ENCODE measurements at regions not wholly inside any gene's neighbourhood (a gene's known extent, or its start where the extent isn't known, plus 50 kb on each side); places are given as distances from the start of the nearest gene placed in this dataset.
"Not testable (repeated sequence)": the region's sequence is repeated elsewhere in the genome, so short reads cannot be mapped to it uniquely, and the experiment has no call there.

DNA sequence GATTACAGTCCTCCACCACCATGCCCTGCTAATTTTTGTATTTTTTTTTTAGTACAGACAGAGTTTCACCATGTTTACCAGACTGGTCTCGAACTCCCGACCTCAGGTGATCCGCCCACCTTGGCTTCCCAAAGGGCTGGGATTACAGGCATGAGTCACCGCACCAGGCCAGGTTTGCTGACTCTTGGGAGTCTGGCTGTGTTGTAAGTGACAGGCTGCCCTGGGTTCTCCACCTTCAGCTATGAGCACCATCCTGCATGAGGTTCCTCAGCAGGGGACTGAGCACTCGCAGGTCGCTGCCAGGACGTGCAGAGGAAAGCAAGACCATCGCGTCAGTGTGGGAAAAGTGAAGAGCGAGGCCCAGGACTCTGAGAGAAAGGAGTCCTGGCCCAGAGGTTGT is 112.6 kb upstream of the NDUFV2 start:
- H2AFZ ChIP-seq (ENCODE audit: low read depth, low read length) = no peak overlapping the region
- no peaks in the 10 kb centered on the region for H3K79me2 ChIP-seq (ENCODE audit: insufficient read depth, low read length)
- no peak for DNase-seq
- H3K9ac ChIP-seq (ENCODE audit: low read depth, low read length) = no peak overlapping the region
- no peak for ATAC-seq (ENCODE audit: insufficient read depth, low read depth)
- H3K36me3 ChIP-seq (ENCODE audit: insufficient read depth, low read length) = no peaks in the 10 kb centered on the region
- no peak overlapping the region for H3K4me3 ChIP-seq (ENCODE audit: low read depth in 1 of 2, low read length in 2 of 2)
- no peak overlapping the region for H3K4me2 ChIP-seq (ENCODE audit: insufficient read depth, low read length)
- TF ChIP-seq EZH2 (IDR thresholded peaks at IDR 0.05; ENCODE audit: borderline replicate concordance, low read depth, low read length, severe bottlenecking) = no peak
- TF ChIP-seq, protein P1, sequence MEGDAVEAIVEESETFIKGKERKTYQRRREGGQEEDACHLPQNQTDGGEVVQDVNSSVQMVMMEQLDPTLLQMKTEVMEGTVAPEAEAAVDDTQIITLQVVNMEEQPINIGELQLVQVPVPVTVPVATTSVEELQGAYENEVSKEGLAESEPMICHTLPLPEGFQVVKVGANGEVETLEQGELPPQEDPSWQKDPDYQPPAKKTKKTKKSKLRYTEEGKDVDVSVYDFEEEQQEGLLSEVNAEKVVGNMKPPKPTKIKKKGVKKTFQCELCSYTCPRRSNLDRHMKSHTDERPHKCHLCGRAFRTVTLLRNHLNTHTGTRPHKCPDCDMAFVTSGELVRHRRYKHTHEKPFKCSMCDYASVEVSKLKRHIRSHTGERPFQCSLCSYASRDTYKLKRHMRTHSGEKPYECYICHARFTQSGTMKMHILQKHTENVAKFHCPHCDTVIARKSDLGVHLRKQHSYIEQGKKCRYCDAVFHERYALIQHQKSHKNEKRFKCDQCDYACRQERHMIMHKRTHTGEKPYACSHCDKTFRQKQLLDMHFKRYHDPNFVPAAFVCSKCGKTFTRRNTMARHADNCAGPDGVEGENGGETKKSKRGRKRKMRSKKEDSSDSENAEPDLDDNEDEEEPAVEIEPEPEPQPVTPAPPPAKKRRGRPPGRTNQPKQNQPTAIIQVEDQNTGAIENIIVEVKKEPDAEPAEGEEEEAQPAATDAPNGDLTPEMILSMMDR (IDR thresholded peaks at IDR 0.05; ENCODE audit: borderline replicate concordance, extremely low read depth, low read length, poor library complexity, severe bottlenecking) = no peak
- no peaks in the 10 kb centered on the region for H3K9me3 ChIP-seq (ENCODE audit: insufficient read depth, low read length, severe bottlenecking)
- no peak overlapping the region for H3K27ac ChIP-seq (ENCODE audit: low read length)
- H3K4me1 ChIP-seq (ENCODE audit: insufficient read depth, low read length) = no peaks in the 10 kb centered on the region
- H3K27me3 ChIP-seq (ENCODE audit: insufficient read depth, low read length, poor library complexity) = no peaks in the 10 kb centered on the region
- H4K20me1 ChIP-seq (ENCODE audit: insufficient read depth, low read length) = no peaks in the 10 kb centered on the region

DNA sequence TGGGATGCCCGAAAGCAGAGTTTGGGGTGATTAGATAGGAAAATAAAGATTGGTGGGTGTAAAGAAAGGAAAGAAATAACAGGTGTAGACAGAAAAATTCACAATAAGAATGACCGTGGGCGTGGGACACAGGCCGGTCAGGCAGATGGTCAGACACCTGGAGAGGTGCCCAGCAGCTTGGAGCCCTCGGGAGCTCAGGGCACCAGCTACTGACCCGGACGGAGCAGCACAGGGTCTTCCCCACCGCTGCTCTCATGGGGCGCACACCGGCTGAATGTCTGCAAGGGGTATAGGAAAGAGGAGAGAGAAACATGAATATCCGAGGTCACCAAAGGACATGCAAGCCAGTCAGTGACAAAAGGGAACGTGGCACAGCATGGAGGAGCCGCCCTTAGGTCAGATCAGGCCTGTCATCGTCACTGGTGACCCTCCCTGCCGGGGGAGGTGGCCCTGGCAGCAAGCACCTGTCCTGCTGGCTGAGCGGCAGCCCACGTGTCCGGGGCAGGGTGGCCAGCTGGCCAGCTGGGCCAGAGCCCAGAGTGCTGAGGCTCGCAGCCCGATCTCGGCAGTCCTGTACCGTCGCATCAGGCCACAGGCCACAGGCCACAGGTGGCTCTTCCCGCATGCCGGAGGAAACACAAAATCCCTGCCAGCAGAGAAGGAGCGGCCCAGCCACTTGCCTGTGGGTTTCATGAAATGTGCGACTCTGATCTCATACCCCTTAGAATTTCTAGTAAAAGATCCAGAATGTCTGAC is 112.0 kb upstream of the NDUFV2 start:
- Histone ChIP-seq H2AFZ (ENCODE audit: low read depth, low read length) (no peak overlapping the region), H4K20me1 (ENCODE audit: insufficient read depth, low read length) (no peaks in the 10 kb centered on the region), H3K4me1 (ENCODE audit: insufficient read depth, low read length) (no peaks in the 10 kb centered on the region), H3K79me2 (ENCODE audit: insufficient read depth, low read length) (no peaks in the 10 kb centered on the region), H3K36me3 (ENCODE audit: insufficient read depth, low read length) (no peaks in the 10 kb centered on the region), H3K27ac (ENCODE audit: low read length) (no peak overlapping the region), H3K9me3 (ENCODE audit: insufficient read depth, low read length, severe bottlenecking) (no peaks in the 10 kb centered on the region), H3K9ac (ENCODE audit: low read depth, low read length) (no peak overlapping the region), H3K4me3 (ENCODE audit: low read depth in 1 of 2, low read length in 2 of 2) (no peak overlapping the region), H3K4me2 (ENCODE audit: insufficient read depth, low read length) (no peak overlapping the region), H3K27me3 (ENCODE audit: insufficient read depth, low read length, poor library complexity) (no peaks in the 10 kb centered on the region)
- ATAC-seq (ENCODE audit: insufficient read depth, low read depth) = no peak
- no peak for TF ChIP-seq EZH2 (IDR thresholded peaks at IDR 0.05; ENCODE audit: borderline replicate concordance, low read depth, low read length, severe bottlenecking)
- TF ChIP-seq, protein P1 (IDR thresholded peaks at IDR 0.05; ENCODE audit: borderline replicate concordance, extremely low read depth, low read length, poor library complexity, severe bottlenecking) = no peak
- DNase-seq = no peak

DNA sequence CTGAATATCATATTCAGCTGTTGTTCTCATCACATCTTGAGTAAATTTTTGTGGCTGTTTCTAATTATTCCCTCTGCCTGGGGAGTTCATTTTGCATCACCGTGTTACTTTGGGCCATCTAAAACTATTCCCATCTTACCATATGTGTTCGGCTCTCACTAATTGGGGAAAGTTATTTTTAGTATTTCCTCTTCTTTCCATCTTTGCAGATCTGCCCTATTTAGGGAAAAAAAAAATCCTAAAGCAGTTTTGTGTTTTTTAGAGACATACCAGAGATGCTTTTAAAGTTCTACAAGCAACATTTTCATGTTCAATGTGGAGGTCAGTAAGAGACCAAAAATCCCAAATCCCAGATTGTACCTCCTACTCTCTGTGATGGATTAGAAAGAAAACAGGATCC is 111.3 kb upstream of the NDUFV2 start:
- Histone ChIP-seq H3K4me1 (ENCODE audit: insufficient read depth, low read length) (no peaks in the 10 kb centered on the region), H3K4me3 (ENCODE audit: low read depth in 1 of 2, low read length in 2 of 2) (no peak overlapping the region), H2AFZ (ENCODE audit: low read depth, low read length) (no peak overlapping the region), H3K9me3 (ENCODE audit: insufficient read depth, low read length, severe bottlenecking) (no peaks in the 10 kb centered on the region), H3K27me3 (ENCODE audit: insufficient read depth, low read length, poor library complexity) (no peaks in the 10 kb centered on the region), H3K79me2 (ENCODE audit: insufficient read depth, low read length) (no peaks in the 10 kb centered on the region), H3K4me2 (ENCODE audit: insufficient read depth, low read length) (no peak overlapping the region), H3K36me3 (ENCODE audit: insufficient read depth, low read length) (no peaks in the 10 kb centered on the region), H3K9ac (ENCODE audit: low read depth, low read length) (no peak overlapping the region), H4K20me1 (ENCODE audit: insufficient read depth, low read length) (no peaks in the 10 kb centered on the region), H3K27ac (ENCODE audit: low read length) (no peak overlapping the region)
- DNase-seq (no peak), ATAC-seq (ENCODE audit: insufficient read depth, low read depth) (no peak)
- TF ChIP-seq, protein P1 (IDR thresholded peaks at IDR 0.05; ENCODE audit: borderline replicate concordance, extremely low read depth, low read length, poor library complexity, severe bottlenecking) = no peak
- no peak for TF ChIP-seq EZH2 (IDR thresholded peaks at IDR 0.05; ENCODE audit: borderline replicate concordance, low read depth, low read length, severe bottlenecking)

GRCh38 chr18:8992500-8992899 is 110.0 kb upstream of the NDUFV2 start:
- not testable (repeated sequence) for H3K27me3 ChIP-seq (ENCODE audit: insufficient read depth, low read length, poor library complexity); H3K9me3 ChIP-seq (ENCODE audit: insufficient read depth, low read length, severe bottlenecking); H3K4me3 ChIP-seq (ENCODE audit: low read depth in 1 of 2, low read length in 2 of 2); H3K79me2 ChIP-seq (ENCODE audit: insufficient read depth, low read length); H3K4me1 ChIP-seq (ENCODE audit: insufficient read depth, low read length); H3K27ac ChIP-seq (ENCODE audit: low read length); H3K4me2 ChIP-seq (ENCODE audit: insufficient read depth, low read length); H3K9ac ChIP-seq (ENCODE audit: low read depth, low read length); H3K36me3 ChIP-seq (ENCODE audit: insufficient read depth, low read length); H2AFZ ChIP-seq (ENCODE audit: low read depth, low read length); ATAC-seq (ENCODE audit: insufficient read depth, low read depth); DNase-seq; H4K20me1 ChIP-seq (ENCODE audit: insufficient read depth, low read length)

Measured in DND-41 (cell line).